SKM-1 (cell line): ENCODE measurements at regions not wholly inside any gene's neighbourhood (a gene's known extent, or its start where the extent isn't known, plus 50 kb on each side); places are given as distances from the start of the nearest gene placed in this dataset.
"Not testable (repeated sequence)": the region's sequence is repeated elsewhere in the genome, so short reads cannot be mapped to it uniquely, and the experiment has no call there.

Source experiments
- DNase-seq: peaks from one replicate; lab custom pipeline; 2025; ENCODE audit not compliant: unreplicated experiment; lab: John Stamatoyannopoulos, UW

DNA sequence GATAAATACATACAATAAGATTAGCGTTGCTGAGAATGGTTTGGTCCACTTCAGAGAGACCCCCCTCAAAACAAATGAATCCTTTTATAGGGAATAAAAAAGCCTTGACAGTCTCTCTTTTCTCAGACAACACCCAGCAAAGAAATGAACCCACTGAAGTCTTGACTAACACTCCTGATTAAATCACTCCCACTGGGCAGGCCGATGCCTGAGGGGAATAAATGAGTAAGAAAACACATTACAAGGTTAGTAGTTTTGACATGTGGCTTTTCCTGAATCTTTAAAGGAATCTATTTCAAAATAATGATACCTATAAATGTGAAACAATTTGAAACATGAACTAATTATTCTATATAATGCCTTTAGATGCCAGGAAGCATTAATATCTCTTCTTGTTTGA lies 146.9 kb upstream of the POGK start:
- no peak for DNase-seq

DNA sequence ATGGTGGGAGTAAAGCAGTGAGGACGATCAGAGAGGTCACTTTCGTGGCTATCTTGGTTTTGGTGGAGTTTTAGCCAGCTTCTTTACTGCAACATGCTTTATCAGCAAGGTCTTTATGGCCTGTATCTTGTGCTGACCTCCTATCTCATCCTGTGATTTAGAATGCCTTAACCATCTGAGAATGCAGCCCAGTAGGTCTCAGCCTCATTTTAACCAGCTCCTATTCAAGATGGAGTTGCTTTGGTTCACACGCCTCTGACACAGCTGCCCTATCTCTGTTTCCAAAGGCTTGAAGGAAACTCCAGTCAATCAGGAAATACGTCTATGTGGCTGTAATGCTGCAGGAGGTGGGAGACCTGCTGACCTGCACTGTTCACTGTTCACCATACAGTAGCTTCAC lies 146.1 kb upstream of the POGK start:
- DNase-seq: no peak

DNA sequence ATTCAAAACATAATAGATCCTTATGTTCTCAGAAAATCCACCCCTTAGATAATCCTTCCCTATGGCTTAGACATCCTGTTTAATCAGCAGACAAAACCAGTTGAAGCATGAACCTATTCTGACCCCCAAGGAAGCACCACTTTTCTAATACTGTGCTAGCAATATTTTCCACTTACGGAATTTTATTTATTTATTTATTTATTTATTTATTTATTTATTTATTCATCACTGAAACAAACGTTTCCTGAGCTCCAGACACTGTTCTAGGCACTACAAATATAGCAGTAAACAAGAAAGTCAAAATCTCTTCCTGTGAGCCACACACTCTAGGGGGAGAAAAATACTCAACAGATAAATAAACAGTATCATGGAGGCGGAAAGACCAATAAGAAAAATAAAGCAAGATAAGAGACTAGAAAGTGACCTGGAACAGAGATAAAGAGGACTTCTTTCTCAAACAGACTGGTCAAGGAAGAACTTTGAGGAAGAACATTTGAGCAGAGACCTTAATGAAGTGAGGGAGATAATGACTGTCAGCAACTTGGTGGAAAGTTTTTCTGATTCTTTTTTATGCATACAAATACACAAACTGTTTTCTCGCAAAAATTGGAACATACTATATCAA lies 145.5 kb upstream of the POGK start:
- no peak for DNase-seq

DNA sequence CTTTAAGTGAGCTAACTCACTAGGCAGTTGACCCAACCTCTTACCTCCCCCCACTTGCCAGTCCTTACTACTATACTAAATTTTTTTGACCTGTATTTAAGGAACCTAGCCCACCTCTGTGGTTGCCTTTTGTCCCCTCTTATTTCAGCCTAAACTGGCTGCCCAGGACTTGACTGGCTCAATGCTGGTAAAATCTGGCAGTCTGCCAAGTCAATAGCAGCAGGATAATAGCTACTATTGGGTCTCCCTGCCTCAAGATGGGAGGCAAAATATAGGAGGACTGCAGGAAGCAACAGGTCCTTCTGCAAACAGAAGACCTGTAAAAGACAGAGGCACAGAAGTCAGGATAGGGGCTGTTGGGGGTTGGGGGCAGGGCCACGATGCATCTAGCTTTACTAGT lies 144.2 kb upstream of the POGK start:
- no peak for DNase-seq

- DNase-seq: not testable (repeated sequence)
Observed at GRCh38 chr1:166695834-166696233, 143.4 kb upstream of the POGK start.

- no peak for DNase-seq
Observed at GRCh38 chr1:166698771-166699170, 140.5 kb upstream of the POGK start.

DNA sequence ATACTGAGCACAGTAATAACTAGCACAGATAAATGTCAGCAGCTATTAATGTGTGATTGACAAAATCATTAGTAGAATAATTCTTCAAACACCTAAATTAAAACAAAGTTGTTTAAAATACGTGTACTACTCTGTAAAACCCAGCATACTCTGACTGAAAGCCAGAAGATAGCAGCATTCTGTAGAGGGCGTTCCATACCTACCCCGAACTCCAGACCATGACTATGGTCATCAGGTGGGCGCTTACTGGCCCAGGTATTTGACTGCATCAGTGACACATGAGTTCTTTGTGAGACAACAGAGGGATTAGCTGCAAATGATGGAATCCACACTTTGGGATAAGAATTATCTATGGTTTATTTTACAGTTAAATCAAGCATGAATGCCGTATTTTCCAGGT lies 139.7 kb upstream of the POGK start:
- no peak for DNase-seq

DNA sequence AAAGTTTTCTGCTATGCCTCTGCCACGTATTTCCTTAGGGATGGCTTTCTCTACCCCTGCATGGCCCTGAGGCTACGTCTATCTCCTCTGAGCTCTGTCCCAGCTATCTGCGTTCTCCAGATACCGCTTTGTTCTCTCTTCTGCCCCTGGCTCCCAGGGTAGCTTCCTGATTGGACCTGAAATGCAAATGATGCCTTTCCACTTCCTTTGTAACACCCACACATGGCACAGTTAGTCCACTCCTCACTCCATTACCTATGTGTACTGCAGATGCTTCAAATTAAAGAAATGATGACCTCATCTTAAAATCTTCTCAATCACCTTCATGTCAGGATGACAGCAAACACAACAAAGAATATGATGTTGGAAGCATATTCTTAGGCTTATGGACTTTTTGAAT lies 138.6 kb upstream of the POGK start:
- no peak for DNase-seq

- no peak for DNase-seq
Observed at GRCh38 chr1:166701603-166702100, 137.6 kb upstream of the POGK start.

DNA sequence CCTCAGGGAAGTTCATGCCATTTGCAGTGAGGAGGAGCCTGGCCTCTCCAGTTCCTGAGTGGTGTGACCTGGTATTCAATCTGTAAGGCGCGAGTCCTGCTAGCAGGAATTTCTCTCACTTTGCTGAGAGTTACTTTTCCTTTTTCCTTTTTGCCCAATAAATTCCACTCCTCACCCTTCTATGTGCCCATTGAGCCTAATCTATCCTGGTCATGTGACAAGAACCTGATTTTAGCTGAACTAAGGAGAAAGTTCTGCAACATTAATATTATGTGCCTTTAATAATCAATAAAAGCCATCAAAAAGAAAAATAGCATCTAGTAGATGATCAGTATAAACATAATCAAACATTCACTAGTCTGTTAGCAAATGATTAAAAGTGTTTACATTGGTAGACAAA lies 136.1 kb upstream of the POGK start:
- no peak for DNase-seq

DNA sequence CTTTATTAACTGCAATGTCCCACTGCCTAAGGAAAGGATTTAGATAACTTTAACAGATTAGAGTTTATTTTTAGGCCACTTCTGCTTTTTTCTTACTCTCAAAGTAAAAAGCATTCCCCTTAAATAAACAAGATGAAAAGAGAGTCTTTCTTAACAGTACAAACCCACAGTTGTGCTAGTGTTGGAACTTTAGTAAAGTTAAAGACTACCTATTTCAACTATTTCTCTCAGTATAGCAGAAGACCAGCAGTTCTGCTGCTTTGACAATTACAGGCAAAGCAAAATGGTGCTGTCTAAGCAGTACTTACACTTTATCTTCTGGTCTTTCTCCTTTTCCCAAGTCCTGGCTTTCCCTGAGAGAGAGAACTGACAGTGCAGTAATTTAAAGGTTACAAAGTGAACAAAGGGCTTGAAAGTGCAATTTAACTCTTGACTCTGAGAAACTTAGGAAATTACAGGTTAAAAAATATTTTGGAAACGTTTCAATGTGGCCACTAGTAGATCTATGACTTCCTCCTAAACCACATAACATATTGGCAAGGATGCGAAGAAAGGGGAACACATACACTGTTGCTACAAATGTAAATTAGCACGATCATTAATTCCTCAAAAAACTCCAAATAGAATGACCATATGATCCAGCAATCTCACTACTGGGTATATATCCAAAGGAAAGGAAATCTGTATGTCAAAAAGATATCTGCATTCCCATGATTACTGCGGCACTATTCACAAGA lies 135.4 kb upstream of the POGK start:
- no peak for DNase-seq

- no peak for DNase-seq
Observed at GRCh38 chr1:166705376-166706289, 133.6 kb upstream of the POGK start.

DNA sequence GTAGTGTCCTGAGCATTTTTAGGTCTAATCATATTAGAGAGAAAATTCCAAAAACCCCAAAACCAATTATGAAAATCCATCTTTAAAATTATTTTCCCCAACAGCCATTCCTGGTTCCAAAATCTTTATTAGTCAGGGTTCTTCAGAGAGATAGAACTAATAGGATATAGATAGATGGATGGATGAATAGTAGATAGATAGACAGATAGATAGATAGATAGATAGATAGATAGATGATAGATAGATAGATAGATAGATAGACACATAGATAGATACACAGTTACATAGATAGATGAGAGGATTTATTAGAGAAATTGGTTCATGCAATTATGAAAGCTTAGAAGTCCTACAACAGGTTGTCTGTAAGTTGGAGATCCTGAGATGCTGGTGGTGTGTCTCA lies 122.7 kb upstream of the POGK start:
- no peak for DNase-seq

GRCh38 chr1:166721145-166721544 lies 118.1 kb upstream of the POGK start:
- no peak for DNase-seq

- DNase-seq: no peak
Observed at GRCh38 chr1:166730299-166730888, 108.9 kb upstream of the POGK start.

GRCh38 chr1:166738140-166738539 lies 101.1 kb upstream of the POGK start:
- no peak for DNase-seq

- DNase-seq: no peak
Observed at GRCh38 chr1:166738873-166739272, 100.4 kb upstream of the POGK start.

DNA sequence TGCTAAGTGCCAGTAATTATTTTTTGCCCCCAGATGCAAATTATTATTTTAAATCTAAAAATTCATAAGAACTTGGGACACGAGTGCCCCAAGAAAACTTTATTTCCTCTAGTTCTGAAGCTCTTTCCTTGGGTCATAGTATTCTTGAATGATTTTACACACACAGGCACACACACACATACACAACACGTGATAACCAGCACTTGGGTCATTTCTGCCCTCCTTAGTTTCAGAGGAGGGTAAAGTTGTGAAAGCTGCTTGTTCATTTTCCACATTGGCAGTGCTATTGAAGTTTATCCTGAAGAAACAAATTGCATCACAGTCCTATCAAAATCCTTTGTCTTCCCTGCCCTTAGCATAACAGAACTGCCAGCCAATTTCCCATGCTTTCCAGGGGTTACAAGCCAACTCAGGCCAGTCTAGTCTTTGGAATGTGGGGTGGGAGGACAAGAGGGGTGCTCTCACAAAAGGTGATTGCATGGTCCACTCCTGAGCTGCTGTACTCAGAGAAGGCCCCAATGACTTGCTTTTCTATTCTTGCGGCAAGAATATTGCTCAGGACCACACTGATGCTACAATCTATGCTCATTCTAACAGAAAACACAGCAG lies 98.5 kb upstream of the POGK start:
- DNase-seq: no peak

- DNase-seq: no peak
Observed at GRCh38 chr1:166763318-166763717, 76.0 kb upstream of the POGK start.

DNA sequence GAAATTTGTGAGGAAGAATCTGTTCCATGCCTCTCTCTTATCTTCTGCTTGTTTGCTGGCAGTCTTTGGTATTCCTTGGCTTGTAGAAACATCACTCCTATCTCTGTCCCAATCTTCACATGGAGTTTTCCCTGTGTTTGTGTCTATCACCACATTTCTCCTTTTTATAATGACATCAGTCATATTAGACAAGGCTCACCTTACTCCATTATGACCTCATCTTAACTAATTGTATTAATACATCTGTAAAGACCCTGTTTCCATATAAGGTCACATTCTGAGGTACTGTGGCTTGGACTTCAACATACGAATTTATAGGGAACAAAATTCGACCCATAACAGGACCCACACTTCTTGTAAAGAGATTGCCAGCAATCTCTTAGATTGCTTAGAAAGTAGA lies 72.3 kb upstream of the POGK start:
- no peak for DNase-seq

GRCh38 chr1:166784646-166785045 lies 54.6 kb upstream of the POGK start:
- not testable (repeated sequence) for DNase-seq
